ENCODE measurements at regions not wholly inside any gene's neighbourhood (a gene's known extent, or its start where the extent isn't known, plus 50 kb on each side); places are given as distances from the start of the nearest gene placed in this dataset.
"Not testable (repeated sequence)": the region's sequence is repeated elsewhere in the genome, so short reads cannot be mapped to it uniquely, and the experiment has no call there.

GRCh38 chr16:29258946-29259634, 147.4 kb downstream of the NPIPB11 start:
- DNase-seq (ENCODE audit: low spot score): peak; percentile 58

GRCh38 chr16:29257419-29258336, 148.8 kb downstream of the NPIPB11 start:
- DNase-seq (ENCODE audit: low spot score): peak; percentile 81

- peak; percentile 22 for DNase-seq (ENCODE audit: low spot score)
Observed at GRCh38 chr16:29256501-29256981, 150.0 kb downstream of the NPIPB11 start.

DNA sequence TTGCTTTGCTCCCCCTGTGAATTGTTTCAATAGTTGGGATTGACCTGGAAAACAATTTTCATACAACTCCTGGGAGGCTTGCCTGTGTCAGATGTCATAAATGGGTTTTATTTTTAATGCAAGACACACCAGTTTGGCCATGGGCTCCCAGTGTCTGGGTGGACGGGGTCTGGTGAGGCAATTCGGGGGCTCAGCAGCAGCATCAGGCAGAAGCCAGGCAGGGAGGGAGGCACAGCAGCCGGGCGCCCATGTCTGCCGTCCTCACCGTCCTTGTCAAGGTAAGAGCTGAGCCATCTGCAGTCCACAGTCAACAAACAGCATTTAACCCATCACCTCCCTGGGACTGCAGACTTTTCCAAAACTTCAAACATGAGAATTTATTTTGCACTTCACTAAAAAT, 150.6 kb downstream of the NPIPB11 start:
- DNase-seq (ENCODE audit: low spot score): peak; percentile 4

- not testable (repeated sequence) for DNase-seq (ENCODE audit: low spot score)
Observed at GRCh38 chr16:29255496-29255796, 151.1 kb downstream of the NPIPB11 start.

DNA sequence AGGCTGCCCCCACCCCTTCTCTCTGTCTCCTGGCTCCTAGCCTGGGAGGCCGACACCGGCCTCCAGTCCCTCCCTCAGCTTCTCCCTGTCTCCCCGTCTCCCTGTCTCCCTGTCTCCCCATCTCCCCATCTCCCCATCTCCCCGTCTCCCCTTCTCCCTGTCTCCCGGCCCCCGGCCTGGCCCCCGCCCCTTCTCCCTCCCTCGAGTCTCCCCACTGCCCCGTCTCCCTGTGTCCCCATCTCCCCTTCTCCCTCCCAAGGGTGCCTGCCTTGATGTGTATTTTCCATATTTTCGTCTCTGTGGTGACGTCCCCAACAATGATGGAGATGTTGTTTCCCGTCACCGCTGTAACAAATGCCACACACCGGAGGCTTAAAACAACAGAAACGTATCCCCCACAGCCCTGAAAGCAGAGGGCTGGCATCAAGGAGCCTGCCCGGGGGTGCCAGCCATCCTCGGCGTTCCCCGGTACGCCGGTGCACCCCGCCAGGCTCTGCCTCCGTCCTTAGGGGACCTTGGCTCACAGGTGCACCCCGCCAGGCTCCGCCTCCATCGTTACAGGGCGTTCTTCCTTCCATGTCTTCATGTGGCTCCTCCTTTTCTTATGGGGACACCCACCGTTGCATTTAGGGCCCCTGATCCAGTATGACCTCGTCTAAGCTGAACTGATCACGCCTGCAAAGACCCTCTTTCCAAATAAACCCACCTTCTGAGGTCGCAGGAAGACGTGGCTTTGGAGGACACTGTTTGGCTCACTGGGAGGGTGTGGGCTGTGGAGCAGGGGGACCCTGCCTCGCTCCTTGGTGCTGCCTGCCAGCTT, 151.6 kb downstream of the NPIPB11 start:
- no peak for DNase-seq (ENCODE audit: low spot score)

DNA sequence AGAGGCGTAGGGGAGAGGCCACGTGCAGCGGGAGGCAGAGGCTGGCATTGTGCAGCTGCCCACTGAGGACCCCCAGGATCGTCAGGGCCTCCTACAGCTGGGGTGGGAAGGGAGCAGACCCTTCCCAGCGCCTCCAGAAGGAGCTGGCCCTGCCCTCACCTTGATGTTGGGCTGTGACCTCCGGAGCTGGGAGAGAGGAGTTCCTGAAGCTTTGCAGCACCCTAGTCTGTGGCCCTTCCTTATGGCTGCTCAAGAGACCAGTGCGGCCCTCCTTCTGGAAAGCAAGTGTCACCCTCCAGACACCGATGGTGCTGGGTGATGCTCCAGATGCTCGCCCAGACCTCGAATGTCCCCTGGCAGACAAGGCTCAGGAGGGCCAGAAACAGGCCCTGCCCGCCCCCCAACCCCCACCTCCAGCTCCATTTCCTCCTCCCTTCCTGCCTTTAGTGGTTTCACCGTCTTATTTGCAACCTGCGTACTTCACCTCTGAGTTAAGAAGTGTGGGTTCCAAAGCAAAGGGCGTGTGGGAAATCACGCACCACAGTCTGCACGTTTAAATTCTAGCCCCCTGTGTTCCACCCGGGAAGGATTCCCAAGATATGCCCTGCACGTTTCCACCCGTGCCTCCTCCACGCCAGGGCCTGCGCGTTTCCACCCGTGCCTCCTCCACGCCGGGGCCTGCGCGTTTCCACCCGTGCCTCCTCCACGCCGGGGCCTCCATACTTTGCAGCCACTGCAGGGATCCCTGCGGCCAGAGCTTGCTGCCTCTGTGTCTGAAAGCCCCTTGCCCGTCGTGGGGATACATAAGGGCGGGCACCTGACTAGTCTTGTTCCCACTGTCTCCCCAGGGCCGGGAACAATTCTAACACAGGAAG, 152.6 kb downstream of the NPIPB11 start:
- not testable (repeated sequence) for DNase-seq (ENCODE audit: low spot score)

GRCh38 chr16:29253066-29253590, 153.4 kb downstream of the NPIPB11 start:
- not testable (repeated sequence) for DNase-seq (ENCODE audit: low spot score)

DNA sequence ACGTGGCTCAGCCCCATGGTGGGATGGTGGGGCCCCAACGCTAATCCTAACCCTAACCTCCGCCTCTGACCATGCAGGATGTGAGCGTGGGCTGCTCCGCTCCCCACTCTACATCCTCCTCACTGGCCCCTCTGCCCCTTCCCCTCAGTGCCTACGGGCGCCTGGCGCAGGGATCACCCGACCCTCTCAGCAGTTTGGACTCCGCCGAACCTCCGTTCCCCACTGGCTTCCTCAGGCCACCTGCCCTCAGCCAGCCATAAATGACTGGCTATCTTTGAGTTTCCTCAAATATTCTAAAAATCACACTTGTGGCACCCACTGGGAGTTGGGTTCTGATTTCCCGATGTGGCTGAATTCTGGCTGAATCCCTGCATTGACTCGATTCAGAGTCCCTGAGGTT, 154.2 kb downstream of the NPIPB11 start:
- not testable (repeated sequence) for DNase-seq (ENCODE audit: low spot score)

GRCh38 chr16:29251571-29252011, 154.9 kb downstream of the NPIPB11 start:
- not testable (repeated sequence) for DNase-seq (ENCODE audit: low spot score)

- DNase-seq (ENCODE audit: low spot score): not testable (repeated sequence)
Observed at GRCh38 chr16:29250923-29251434, 155.5 kb downstream of the NPIPB11 start.

GRCh38 chr16:29250469-29250868, 156.0 kb downstream of the NPIPB11 start:
- not testable (repeated sequence) for DNase-seq (ENCODE audit: low spot score)

DNA sequence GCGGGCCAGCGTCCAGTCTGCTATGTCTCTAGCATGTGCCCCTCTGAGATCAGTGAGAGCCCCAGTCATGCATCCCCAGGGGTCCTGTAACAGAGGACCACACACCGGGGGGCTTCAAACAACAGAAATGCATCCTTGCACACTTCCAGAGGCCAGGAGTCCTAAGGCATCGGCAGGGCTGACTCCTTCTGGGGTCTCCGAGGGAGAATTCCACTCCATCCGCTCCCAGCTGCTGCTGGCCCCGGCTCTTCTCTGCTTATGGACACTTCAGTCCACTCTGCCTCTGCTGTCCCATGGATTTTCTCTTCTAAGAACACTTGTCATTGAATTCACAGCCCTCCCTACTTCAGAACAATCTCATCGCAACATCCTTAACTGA, 157.6 kb downstream of the NPIPB11 start:
- not testable (repeated sequence) for DNase-seq (ENCODE audit: low spot score)

DNA sequence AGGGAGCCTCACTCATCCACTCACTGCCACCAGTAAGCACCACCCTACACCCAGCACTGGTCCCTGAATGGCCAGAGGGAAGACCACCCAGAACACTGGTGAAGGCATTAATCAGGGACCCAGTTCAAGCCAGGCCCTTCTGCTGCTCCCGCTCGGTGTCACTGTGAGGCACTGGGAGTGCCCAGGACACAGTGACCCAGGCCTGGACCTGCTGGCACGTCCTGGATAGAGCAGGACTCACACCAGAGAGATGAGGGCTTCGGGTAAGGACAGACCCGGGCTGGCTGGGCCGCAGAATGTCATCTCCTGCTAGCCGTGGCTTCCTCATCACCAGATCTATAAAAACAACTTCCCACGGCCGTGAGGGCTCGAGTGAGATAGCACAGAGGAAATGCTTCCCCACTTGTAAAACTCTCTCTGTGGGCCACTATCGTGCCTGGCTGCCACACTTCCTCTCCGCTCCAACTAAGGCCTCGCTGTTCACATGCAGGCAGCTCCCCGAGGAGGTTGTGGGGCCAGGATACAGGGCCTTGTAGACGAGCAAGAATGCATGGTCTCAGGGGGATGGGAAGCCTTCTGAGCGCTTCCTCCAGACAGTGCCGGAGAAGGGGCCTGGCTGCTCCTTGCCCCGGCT, 158.1 kb downstream of the NPIPB11 start:
- not testable (repeated sequence) for DNase-seq (ENCODE audit: low spot score)

- DNase-seq (ENCODE audit: low spot score): not testable (repeated sequence)
Observed at GRCh38 chr16:29246091-29246490, 160.4 kb downstream of the NPIPB11 start.

- no peak for DNase-seq (ENCODE audit: low spot score)
Observed at GRCh38 chr16:29237971-29238370, 168.5 kb downstream of the NPIPB11 start.

DNA sequence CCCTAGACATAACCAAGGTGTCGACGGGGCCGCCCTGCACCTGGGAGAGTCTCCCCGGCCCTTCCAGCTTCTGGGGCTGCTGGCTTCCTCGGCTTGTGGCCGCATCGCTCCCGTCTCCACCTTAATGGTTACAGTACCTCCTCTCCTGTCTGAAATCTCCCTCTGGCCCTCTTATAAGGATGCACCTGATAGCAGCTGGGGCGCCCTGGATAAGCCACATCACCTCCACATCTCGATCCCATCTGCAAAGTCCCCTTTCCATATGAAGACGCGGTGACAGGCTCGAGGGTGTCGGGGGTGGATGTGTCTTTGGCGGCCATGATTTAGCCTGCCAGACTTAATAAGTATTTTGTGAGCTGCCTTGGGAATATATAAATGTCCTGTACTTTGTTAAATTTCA, 169.0 kb downstream of the NPIPB11 start:
- not testable (repeated sequence) for DNase-seq (ENCODE audit: low spot score)

- DNase-seq (ENCODE audit: low spot score): not testable (repeated sequence)
Observed at GRCh38 chr16:29237023-29237422, 169.5 kb downstream of the NPIPB11 start.

- not testable (repeated sequence) for DNase-seq (ENCODE audit: low spot score)
Observed at GRCh38 chr16:29235836-29236370, 170.6 kb downstream of the NPIPB11 start.

All from cerebellar cortex (tissue), 1 donor.